ENCODE measurements at regions not wholly inside any gene's neighbourhood (a gene's known extent, or its start where the extent isn't known, plus 50 kb on each side); places are given as distances from the start of the nearest gene placed in this dataset.

DNA sequence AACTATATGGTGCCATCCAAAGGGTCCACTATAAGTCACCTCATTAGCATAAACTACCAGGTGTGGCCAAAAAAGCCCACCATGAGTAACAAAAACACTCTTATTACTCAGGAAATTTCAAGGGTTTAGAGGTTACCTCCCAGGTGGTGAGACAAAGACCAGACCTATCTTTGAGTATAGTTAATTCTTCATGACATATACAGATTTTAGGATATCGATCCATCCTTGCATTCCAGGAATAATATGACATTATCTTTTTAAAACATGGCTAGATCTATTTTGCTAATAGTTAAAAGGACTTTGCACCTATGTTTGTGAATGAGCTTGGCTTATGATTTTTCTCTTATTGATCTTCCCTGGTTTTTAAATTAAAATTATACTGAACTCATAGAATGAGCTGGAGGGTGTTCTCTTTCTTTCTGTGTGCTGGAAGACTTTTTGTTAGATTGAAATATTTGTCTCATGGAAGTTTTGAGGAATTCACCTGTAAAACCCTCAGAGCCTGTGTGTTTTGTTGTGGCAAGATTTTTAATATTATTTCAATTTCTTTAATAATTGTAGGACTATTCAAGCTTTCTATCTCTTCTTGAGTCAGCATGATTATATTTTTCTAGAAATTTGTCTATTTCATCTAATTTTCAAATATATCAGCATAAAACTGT is 138.7 kb upstream of the SLC45A1 start:
- TF ChIP-seq ISL1 (CRISPR knock-in tag; IDR thresholded peaks at IDR 0.05) (no peak), ZNF8 (CRISPR knock-in tag; IDR thresholded peaks at IDR 0.05) (no peak), BACH2 (CRISPR knock-in tag; IDR thresholded peaks at IDR 0.05; ENCODE audit: borderline replicate concordance) (no peak), RARB (CRISPR knock-in tag; IDR thresholded peaks at IDR 0.05) (no peak), ZFP30 (CRISPR knock-in tag; IDR thresholded peaks at IDR 0.05) (no peak), ESRRG (CRISPR knock-in tag; IDR thresholded peaks at IDR 0.05) (no peak), TCF4 (CRISPR knock-in tag; IDR thresholded peaks at IDR 0.05; ENCODE audit: borderline replicate concordance) (no peak), ZNF70 (CRISPR knock-in tag; IDR thresholded peaks at IDR 0.05) (no peak), TOX (CRISPR knock-in tag; IDR thresholded peaks at IDR 0.05; ENCODE audit: borderline replicate concordance) (no peak), ARNTL (CRISPR knock-in tag; IDR thresholded peaks at IDR 0.05; ENCODE audit: borderline replicate concordance, low read depth) (no peak), ZC3H10 (CRISPR knock-in tag; IDR thresholded peaks at IDR 0.05) (no peak), SNAI2 (CRISPR knock-in tag; IDR thresholded peaks at IDR 0.05) (no peak), OSR1 (CRISPR knock-in tag; IDR thresholded peaks at IDR 0.05) (no peak), ZNF565 (CRISPR knock-in tag; conservative IDR thresholded peaks at IDR 0.05; ENCODE audit: low read depth) (no peak), PPARA (CRISPR knock-in tag; IDR thresholded peaks at IDR 0.05; ENCODE audit: borderline replicate concordance) (no peak)
- TF ChIP-seq, protein P1, sequence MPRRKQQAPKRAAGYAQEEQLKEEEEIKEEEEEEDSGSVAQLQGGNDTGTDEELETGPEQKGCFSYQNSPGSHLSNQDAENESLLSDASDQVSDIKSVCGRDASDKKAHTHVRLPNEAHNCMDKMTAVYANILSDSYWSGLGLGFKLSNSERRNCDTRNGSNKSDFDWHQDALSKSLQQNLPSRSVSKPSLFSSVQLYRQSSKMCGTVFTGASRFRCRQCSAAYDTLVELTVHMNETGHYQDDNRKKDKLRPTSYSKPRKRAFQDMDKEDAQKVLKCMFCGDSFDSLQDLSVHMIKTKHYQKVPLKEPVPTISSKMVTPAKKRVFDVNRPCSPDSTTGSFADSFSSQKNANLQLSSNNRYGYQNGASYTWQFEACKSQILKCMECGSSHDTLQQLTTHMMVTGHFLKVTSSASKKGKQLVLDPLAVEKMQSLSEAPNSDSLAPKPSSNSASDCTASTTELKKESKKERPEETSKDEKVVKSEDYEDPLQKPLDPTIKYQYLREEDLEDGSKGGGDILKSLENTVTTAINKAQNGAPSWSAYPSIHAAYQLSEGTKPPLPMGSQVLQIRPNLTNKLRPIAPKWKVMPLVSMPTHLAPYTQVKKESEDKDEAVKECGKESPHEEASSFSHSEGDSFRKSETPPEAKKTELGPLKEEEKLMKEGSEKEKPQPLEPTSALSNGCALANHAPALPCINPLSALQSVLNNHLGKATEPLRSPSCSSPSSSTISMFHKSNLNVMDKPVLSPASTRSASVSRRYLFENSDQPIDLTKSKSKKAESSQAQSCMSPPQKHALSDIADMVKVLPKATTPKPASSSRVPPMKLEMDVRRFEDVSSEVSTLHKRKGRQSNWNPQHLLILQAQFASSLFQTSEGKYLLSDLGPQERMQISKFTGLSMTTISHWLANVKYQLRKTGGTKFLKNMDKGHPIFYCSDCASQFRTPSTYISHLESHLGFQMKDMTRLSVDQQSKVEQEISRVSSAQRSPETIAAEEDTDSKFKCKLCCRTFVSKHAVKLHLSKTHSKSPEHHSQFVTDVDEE (CRISPR knock-in tag; IDR thresholded peaks at IDR 0.05): no peak
- TF ChIP-seq, protein P2, sequence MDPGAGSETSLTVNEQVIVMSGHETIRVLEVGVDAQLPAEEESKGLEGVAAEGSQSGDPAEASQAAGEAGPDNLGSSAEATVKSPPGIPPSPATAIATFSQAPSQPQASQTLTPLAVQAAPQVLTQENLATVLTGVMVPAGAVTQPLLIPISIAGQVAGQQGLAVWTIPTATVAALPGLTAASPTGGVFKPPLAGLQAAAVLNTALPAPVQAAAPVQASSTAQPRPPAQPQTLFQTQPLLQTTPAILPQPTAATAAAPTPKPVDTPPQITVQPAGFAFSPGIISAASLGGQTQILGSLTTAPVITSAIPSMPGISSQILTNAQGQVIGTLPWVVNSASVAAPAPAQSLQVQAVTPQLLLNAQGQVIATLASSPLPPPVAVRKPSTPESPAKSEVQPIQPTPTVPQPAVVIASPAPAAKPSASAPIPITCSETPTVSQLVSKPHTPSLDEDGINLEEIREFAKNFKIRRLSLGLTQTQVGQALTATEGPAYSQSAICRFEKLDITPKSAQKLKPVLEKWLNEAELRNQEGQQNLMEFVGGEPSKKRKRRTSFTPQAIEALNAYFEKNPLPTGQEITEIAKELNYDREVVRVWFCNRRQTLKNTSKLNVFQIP (CRISPR knock-in tag; IDR thresholded peaks at IDR 0.05; ENCODE audit: borderline replicate concordance, low read depth): no peak
- TF ChIP-seq, protein P3, sequence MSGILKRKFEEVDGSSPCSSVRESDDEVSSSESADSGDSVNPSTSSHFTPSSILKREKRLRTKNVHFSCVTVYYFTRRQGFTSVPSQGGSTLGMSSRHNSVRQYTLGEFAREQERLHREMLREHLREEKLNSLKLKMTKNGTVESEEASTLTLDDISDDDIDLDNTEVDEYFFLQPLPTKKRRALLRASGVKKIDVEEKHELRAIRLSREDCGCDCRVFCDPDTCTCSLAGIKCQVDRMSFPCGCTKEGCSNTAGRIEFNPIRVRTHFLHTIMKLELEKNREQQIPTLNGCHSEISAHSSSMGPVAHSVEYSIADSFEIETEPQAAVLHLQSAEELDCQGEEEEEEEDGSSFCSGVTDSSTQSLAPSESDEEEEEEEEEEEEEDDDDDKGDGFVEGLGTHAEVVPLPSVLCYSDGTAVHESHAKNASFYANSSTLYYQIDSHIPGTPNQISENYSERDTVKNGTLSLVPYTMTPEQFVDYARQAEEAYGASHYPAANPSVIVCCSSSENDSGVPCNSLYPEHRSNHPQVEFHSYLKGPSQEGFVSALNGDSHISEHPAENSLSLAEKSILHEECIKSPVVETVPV (CRISPR knock-in tag; IDR thresholded peaks at IDR 0.05): no peak
- TF ChIP-seq, protein P4, sequence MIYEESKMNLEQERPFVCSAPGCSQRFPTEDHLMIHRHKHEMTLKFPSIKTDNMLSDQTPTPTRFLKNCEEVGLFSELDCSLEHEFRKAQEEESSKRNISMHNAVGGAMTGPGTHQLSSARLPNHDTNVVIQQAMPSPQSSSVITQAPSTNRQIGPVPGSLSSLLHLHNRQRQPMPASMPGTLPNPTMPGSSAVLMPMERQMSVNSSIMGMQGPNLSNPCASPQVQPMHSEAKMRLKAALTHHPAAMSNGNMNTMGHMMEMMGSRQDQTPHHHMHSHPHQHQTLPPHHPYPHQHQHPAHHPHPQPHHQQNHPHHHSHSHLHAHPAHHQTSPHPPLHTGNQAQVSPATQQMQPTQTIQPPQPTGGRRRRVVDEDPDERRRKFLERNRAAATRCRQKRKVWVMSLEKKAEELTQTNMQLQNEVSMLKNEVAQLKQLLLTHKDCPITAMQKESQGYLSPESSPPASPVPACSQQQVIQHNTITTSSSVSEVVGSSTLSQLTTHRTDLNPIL (CRISPR knock-in tag; IDR thresholded peaks at IDR 0.05; ENCODE audit: low read depth): no peak
- TF ChIP-seq, protein P5, sequence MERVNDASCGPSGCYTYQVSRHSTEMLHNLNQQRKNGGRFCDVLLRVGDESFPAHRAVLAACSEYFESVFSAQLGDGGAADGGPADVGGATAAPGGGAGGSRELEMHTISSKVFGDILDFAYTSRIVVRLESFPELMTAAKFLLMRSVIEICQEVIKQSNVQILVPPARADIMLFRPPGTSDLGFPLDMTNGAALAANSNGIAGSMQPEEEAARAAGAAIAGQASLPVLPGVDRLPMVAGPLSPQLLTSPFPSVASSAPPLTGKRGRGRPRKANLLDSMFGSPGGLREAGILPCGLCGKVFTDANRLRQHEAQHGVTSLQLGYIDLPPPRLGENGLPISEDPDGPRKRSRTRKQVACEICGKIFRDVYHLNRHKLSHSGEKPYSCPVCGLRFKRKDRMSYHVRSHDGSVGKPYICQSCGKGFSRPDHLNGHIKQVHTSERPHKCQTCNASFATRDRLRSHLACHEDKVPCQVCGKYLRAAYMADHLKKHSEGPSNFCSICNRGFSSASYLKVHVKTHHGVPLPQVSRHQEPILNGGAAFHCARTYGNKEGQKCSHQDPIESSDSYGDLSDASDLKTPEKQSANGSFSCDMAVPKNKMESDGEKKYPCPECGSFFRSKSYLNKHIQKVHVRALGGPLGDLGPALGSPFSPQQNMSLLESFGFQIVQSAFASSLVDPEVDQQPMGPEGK (CRISPR knock-in tag; IDR thresholded peaks at IDR 0.05; ENCODE audit: borderline replicate concordance): no peak
- no peak for ATAC-seq

DNA sequence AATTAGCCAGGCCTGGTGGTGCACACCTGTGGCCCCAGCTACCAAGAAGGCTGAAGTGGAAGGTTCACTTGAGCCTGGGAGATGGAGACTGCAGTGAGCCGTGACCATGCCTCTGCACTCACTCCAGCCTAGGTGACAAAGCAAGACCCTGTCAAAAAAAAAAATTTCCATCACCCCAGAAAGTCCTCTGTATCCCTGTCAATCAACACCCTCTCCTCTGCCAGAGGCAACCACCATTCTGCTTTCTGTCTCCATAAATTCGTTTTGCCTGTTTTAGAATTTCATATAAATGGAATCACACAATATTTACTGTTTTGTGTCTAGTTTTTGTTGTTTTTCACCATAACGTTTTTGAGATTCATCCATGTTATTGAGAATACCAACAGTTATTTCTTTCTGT is 141.6 kb upstream of the SLC45A1 start:
- ATAC-seq: no peak
- TF ChIP-seq, protein P3 (CRISPR knock-in tag; IDR thresholded peaks at IDR 0.05): no peak
- TF ChIP-seq ZNF8 (CRISPR knock-in tag; IDR thresholded peaks at IDR 0.05): no peak

All from SK-N-SH treated with all-trans-retinoic acid at 6 μM for 48 hours (cell line).